Small intestine (tissue), 7 donors: ENCODE measurements at regions not wholly inside any gene's neighbourhood (a gene's known extent, or its start where the extent isn't known, plus 50 kb on each side); places are given as distances from the start of the nearest gene placed in this dataset.

Experiments used
- DNase-seq, 2 donors: peaks; one replicate each; pipeline versions ENCODE4 v3.0.0 to v3.0.0-alpha.2; 2013
- FAIRE-seq: peaks from 2 replicates; lab custom pipeline; 2012; peaks lifted over from hg19 to GRCh38; lab: Jason Lieb, UNC
- H3K27ac ChIP-seq, 3 donors: one replicate each; pipeline ENCODE4 v1.5.1; 2013; ENCODE audit warnings: low read length in 2 of 3, mild to moderate bottlenecking in 2 of 3, control low read depth in 1 of 3, inconsistent platforms in 1 of 3, low read depth in 1 of 3, moderate library complexity in 1 of 3
- H3K27me3 ChIP-seq, 3 donors: one replicate each; pipeline ENCODE4 v1.6.1; 2013; ENCODE audit warnings: low read length in 3 of 3, inconsistent platforms in 1 of 3; ENCODE audit not compliant: control insufficient read depth in 3 of 3, insufficient read depth in 3 of 3
- H3K36me3 ChIP-seq, 3 donors: one replicate each; pipeline ENCODE4 v1.6.1; 2013; ENCODE audit warnings: low read length in 3 of 3, inconsistent platforms in 1 of 3, low read depth in 1 of 3, mild to moderate bottlenecking in 1 of 3, moderate library complexity in 1 of 3; ENCODE audit not compliant: control insufficient read depth in 3 of 3, insufficient read depth in 2 of 3
- H3K4me1 ChIP-seq, 3 donors: one replicate each; pipeline ENCODE4 v1.6.1; 2013; ENCODE audit warnings: low read length in 2 of 3, inconsistent platforms in 1 of 3, low read depth in 1 of 3, mild to moderate bottlenecking in 1 of 3, moderate library complexity in 1 of 3; ENCODE audit not compliant: control insufficient read depth in 3 of 3, insufficient read depth in 2 of 3
- H3K4me3 ChIP-seq, 3 donors: one replicate each; pipeline ENCODE4 v1.5.1; 2013; ENCODE audit warnings: low read length in 3 of 3, control low read depth in 1 of 3, inconsistent platforms in 1 of 3, low read depth in 1 of 3, mild to moderate bottlenecking in 1 of 3, moderate library complexity in 1 of 3
- H3K9me3 ChIP-seq, 2 donors: one replicate each; pipeline ENCODE4 v1.6.1; 2013; ENCODE audit warnings: low read depth in 1 of 2, low read length in 1 of 2; ENCODE audit not compliant: control insufficient read depth in 2 of 2, insufficient read depth in 1 of 2
- WGBS, 3 donors: extraction: QIAGEN DNeasy Blood & Tissue Kit; methylation state at CpG; one replicate each; pipeline ENCODE4 v1.1.7; 2013; 5-methylcytosine and 5-hydroxymethylcytosine counted together
- donor health status: healthy with polysubstance abuse.
- donor health status: control.
- donor health status: control.
- donor health status: Bipolar disorder and iron deficiency.
- donor health status: healthy.

DNA sequence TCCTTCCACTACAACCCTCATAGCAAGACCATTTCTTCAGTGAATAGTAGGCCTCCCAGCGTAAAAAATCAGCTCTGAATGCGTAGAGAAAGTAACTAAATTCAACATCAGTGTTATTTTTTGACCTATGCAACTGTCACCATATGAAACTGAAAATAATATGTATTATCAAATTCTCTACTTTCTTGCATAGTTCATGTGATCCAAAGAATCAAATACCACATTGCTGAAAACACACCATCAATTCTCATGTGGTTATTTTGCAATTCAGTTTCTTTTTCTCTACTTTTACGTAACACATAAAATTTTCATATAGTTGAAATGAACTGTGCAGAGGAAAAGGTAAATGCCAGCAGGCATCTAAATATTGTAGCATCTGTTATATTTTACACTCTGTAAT is 208.5 kb upstream of the SPOPL start:
- Histone ChIP-seq H3K4me1 (no peaks in the 10 kb centered on the region), H3K36me3 (no peaks in the 10 kb centered on the region), H3K27ac (no peak overlapping the region), H3K9me3 (no peaks in the 10 kb centered on the region), H3K27me3 (no peaks in the 10 kb centered on the region), H3K4me3 (no peak overlapping the region)
- DNase-seq (no peak), FAIRE-seq (no peak)
- 91 to 93% (median 91%) methylated on average over 3 of the region's 3 CpGs for WGBS, 3 donors

DNA sequence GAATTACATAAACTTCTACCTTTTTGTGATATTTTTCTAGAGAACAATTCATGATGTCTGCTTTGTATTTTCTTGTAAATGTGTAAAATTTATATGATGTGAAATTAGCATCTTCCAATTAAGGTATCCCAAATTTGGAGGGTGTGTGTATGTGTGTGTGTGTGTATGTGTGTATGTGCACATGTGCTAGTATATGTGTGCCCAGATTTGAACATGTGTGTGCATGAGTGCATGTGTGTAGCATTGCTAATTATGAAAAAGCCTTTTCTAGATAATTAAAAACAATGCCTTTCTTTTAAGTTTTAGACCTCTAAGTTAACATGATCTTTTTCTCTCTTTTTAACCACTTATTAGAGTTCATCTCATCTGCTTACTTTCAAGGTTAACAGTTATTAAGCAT is 208.0 kb upstream of the SPOPL start:
- H3K36me3 ChIP-seq: no peaks in the 10 kb centered on the region
- FAIRE-seq: no peak
- no peak for DNase-seq

DNA sequence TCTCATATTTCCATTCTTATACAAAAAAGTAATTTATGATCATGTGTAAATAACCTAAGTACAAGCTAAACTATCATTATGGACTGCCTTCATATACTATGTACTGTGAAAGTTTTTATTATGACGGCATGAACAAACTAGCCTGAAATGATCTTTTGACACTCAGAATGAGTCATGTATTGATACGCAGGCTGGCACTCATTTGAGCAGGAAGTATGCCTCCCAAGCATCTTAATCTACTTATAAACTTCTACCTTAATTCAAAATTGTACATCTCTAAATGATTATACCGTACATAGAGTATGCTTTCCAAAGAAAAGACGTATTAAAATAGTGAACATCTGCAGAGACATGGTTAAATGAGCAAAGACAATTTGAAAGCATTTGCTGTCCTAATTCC is 207.1 kb upstream of the SPOPL start:
- Histone ChIP-seq H3K4me1 (no peaks in the 10 kb centered on the region), H3K36me3 (no peaks in the 10 kb centered on the region), H3K27ac (no peak overlapping the region), H3K9me3 (no peaks in the 10 kb centered on the region), H3K4me3 (no peak overlapping the region), H3K27me3 (no peaks in the 10 kb centered on the region)
- WGBS, 3 donors: 65 to 78% (median 74%) methylated on average over 4 of the region's 4 CpGs
- no peak for FAIRE-seq
- DNase-seq: peak in 1 of 2 donors; percentile 27

More for the DNA sequence above, 208.0 kb upstream of the SPOPL start:
- no peak overlapping the region for H3K4me3 ChIP-seq
- no peaks in the 10 kb centered on the region for H3K9me3 ChIP-seq
- H3K27me3 ChIP-seq: no peaks in the 10 kb centered on the region
- H3K4me1 ChIP-seq: no peaks in the 10 kb centered on the region
- no peak overlapping the region for H3K27ac ChIP-seq

DNA sequence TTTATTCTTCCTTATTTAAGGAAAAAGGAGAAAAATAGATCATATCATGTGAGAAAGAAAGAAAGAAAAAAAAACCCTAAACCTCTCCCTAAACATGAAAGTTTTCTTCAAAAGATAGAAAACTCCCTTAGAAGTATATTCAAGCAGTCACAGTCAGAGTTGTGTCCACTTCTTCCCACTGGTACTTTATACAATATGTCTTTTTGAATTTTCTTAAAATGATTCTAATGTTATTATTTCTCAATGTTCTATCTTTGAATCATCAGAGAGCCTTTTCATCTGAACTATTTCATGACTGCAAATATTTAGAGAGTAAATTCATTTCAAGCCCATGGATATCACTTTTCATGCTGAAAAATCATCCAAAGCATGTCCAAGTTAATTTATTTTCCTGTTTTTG is 205.2 kb upstream of the SPOPL start:
- H3K9me3 ChIP-seq: no peaks in the 10 kb centered on the region
- DNase-seq: no peak
- no peak for FAIRE-seq

DNA sequence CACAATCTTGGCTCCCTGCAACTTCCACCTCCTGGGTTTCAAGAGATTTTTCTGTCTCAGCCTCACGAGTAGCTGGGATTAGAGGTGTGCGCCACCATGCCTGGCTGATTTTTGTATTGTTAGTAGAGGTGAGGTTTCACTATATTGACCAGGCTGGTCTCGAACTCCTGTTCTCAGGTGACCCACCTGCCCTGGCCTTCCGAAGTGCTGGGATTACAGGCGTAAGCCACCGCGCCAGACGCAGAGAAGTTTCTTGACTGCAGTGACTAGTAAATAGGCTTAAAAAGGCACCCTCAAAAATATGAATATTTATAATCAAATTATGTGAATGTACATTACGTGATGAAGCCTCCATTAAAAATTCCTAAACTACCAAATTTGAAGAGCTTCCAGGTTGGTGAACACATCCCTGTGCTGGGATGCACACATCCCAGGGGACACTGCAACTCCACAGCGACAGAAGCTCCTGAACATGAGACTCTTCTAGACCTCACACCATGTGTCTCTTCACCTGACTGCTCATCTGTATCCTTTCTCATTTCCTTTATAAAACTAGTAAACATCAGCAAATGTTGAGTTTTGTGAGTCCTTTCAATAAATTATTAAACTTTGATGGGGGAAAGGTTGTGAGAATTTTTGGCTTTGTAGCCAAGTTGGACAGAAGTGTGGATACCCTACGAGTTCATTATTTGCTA is 203.3 kb upstream of the SPOPL start:
- H3K4me1 ChIP-seq: no peaks in the 10 kb centered on the region
- WGBS, 3 donors: 93 to 96% (median 96%) methylated on average over 11 of the region's 11 CpGs
- H3K4me3 ChIP-seq: no peak overlapping the region
- no peak overlapping the region for H3K27ac ChIP-seq
- no peaks in the 10 kb centered on the region for H3K9me3 ChIP-seq
- H3K27me3 ChIP-seq: no peaks in the 10 kb centered on the region
- DNase-seq (no peak), FAIRE-seq (no peak)
- H3K36me3 ChIP-seq: no peaks in the 10 kb centered on the region

More for the DNA sequence above, 205.2 kb upstream of the SPOPL start:
- Histone ChIP-seq H3K27ac (no peak overlapping the region), H3K36me3 (no peaks in the 10 kb centered on the region), H3K4me1 (no peaks in the 10 kb centered on the region), H3K4me3 (no peak overlapping the region), H3K27me3 (no peaks in the 10 kb centered on the region)

DNA sequence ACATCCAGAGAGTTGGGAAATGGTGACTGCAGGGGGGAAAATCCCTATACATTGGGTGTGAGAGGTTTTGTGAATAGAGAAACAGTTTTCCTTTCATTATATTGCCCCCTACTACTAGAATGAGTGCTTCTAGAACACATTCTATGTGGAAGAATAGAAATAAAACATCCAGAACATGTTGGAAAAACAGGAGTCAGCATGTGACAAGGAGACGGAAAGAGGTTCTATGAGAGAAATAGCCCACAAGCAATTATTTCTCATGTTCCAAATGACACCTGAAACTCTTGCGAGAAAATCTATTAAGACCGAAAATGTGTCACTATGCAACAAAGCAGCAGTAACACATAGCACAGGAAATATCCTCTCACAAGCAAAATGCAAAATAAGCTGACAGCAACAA is 202.7 kb upstream of the SPOPL start:
- Histone ChIP-seq H3K36me3 (no peaks in the 10 kb centered on the region), H3K9me3 (no peaks in the 10 kb centered on the region), H3K27ac (no peak overlapping the region), H3K27me3 (no peaks in the 10 kb centered on the region), H3K4me1 (no peaks in the 10 kb centered on the region), H3K4me3 (no peak overlapping the region)
- DNase-seq (no peak), FAIRE-seq (no peak)
- WGBS, 3 donors: 87 to 95% (median 93%) methylated on average over 3 of the region's 3 CpGs

DNA sequence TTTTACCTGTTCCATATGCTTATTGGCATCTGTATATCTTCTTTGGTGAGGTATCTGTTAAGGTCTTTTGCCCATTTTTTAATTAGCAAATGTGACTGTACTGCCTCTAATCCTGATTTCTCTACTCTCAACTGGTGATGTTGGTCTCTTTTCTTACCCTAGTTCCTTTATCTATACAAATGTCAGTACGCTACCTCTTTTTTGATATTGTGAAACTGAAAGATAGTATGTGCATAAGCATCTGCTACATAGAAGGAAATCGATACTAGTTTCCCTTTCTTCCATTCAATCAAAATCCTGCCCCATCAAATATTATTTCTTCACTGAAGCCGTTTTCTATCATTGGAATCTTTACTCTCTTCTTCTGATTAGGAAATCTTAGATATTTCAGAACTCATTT is 194.9 kb upstream of the SPOPL start:
- Histone ChIP-seq H3K9me3 (no peaks in the 10 kb centered on the region), H3K4me1 (no peaks in the 10 kb centered on the region), H3K27me3 (no peaks in the 10 kb centered on the region), H3K4me3 (no peak overlapping the region), H3K36me3 (no peaks in the 10 kb centered on the region), H3K27ac (no peak overlapping the region)
- DNase-seq: no peak
- FAIRE-seq: no peak
- WGBS, 3 donors: 84 to 89% (median 88%) methylated on average over 3 of the region's 3 CpGs

DNA sequence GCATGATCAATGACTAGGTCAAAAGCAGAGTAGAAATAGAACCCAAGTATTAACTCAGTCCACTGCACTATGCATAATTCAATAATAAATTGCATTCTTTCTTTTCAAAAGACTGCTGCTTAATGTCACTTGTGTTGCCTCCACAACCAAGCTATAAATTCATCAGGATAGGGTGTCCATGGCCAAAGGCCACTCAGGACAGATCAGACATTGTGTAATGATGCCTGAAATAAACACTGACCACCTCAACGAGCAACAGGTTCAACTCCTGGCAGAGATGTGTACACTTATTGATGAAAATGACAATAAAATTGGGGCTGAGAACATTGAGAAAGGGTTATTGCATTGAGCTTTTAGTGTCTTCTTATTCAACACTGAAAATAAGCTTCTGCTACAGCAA is 194.5 kb upstream of the SPOPL start:
- Histone ChIP-seq H3K27ac (no peak overlapping the region), H3K4me3 (no peak overlapping the region), H3K4me1 (no peaks in the 10 kb centered on the region), H3K27me3 (no peaks in the 10 kb centered on the region), H3K9me3 (no peaks in the 10 kb centered on the region), H3K36me3 (no peaks in the 10 kb centered on the region)
- 28 to 47% (median 44%) methylated on average over 1 of the region's 1 CpG for WGBS, 3 donors
- no peak for DNase-seq
- no peak for FAIRE-seq

DNA sequence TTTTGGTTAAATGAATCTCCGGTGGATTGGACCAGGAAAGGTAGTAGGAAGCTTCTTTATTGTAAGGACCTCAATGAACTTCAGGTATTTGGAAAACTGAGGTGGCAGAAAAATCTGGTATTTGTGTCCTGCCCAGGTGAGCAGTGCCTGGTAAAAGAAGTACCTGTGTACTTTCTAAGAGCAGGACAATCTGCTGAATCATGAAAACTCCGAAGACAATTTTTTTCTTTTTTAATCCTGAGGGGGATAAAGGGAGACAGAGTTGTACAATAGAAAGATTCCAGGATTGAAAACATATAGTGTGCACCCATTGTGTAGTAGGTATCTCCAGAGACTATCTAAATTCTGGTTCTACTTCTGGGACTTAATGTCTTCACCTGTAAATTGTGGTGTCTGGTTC is 191.8 kb upstream of the SPOPL start:
- H3K9me3 ChIP-seq: no peaks in the 10 kb centered on the region
- H3K27me3 ChIP-seq: no peaks in the 10 kb centered on the region
- no peak overlapping the region for H3K4me3 ChIP-seq
- 78 to 93% (median 85%) methylated on average over 2 of the region's 2 CpGs for WGBS, 3 donors
- no peaks in the 10 kb centered on the region for H3K4me1 ChIP-seq
- FAIRE-seq (no peak), DNase-seq (no peak)
- no peak overlapping the region for H3K27ac ChIP-seq
- H3K36me3 ChIP-seq: no peaks in the 10 kb centered on the region
